ENCODE measurements at regions not wholly inside any gene's neighbourhood (a gene's known extent, or its start where the extent isn't known, plus 50 kb on each side); places are given as distances from the start of the nearest gene placed in this dataset.

DNA sequence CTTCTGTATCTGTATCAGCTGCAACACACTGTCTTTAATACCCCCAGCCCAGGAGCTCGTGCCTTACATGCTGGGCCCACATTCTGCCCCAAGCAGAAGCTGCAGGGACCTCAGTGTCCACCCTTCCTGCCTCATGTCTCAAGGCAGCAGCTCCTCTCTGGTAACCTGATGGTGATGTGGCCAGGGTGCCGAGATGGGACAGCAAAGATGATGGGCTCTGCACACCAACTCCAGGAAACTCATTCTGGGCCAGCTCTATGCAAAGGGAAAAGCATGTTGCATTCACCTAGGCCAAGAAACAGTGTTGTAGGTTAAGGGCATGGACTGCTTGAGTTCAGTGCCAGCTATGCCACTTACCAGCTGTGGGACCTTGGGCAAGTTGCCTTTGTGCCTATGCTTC, 79.5 kb upstream of the PRR23C start:
- TF ChIP-seq GATA2 (IDR thresholded peaks at IDR 0.05; ENCODE audit: low read depth, low read length) (no peak), GATA3 (IDR thresholded peaks at IDR 0.05; ENCODE audit: low read depth, low read length) (no peak)

Measured in SH-SY5Y (cell line).